ENCODE measurements at regions not wholly inside any gene's neighbourhood (a gene's known extent, or its start where the extent isn't known, plus 50 kb on each side); places are given as distances from the start of the nearest gene placed in this dataset.

DNA sequence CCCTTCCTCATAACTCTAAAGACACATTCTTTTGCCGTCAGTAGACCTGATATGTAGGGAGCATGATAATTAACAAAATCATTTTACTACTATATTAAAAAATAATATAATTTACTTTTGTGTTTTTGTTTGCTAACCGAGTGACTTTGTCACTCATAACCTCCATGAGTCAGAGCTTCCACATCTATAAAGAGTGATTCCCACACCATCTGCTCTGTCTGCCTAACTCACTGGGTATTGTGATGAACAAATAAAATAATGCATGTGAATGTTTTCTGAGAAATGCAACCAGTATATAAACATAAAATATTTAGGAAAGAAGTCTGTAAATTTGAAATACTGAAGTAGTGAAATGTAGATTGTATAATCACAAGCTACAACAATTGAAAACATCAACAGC is 123.4 kb upstream of the DSEL start:
- H3K27ac Mint-ChIP-seq, result no peak overlapping the region
- H3K9me3 Mint-ChIP-seq, result peaks cover 0 to 3% (median 0%) of the 10 kb centered on the region in 3 donors
- no peak overlapping the region for H3K4me3 Mint-ChIP-seq

DNA sequence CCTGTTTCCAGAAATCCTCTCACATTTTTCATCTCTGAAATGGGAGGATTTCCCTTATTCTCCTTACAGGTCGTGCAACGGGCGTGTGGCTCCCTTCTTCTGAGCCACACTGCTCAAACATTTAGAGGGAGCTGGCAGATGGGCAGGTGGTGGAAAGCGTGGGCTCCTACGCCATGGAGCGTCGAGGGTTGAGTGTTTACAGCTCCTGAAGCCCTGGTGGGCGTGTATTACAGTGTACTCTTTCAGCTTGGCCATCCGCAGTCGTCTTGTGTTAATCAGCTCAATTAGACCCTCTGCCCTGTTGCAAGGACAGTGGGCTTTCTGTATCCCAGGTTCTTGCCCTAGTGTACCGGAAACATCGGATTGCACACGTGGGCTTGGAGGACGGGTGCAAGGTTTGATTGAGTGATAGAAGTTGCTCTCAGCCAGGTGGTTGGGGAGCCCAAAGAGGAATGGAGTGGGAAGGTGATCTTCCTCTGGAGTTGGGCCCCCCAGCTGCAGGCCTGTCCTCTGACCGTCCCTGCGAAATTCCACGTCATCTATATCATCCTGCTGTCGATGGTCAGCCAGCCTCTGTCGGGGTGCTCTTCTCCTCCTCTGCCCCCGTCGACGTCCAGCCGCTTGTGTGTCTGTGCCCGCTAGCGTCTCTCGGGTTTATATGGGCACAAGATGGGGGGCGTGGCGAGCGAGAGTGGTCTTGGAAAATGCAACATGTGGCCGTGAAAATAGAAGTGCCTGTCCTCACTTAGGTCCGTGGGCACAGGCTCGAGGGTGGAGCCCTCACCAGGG is 120.3 kb upstream of the DSEL start:
- H3K4me3 Mint-ChIP-seq, result no peak overlapping the region
- H3K27ac Mint-ChIP-seq, result no peak overlapping the region
- no peaks in the 10 kb centered on the region for H3K4me1 Mint-ChIP-seq
- peaks cover 1% of the 10 kb centered on the region for H3K36me3 Mint-ChIP-seq
- peaks cover 0 to 3% (median 1%) of the 10 kb centered on the region in 3 donors for H3K9me3 Mint-ChIP-seq
- peaks cover 2% of the 10 kb centered on the region for H3K27me3 Mint-ChIP-seq

More for the DNA sequence above, 123.4 kb upstream of the DSEL start:
- no peaks in the 10 kb centered on the region for H3K4me1 Mint-ChIP-seq
- H3K36me3 Mint-ChIP-seq, result peaks cover 1% of the 10 kb centered on the region
- H3K27me3 Mint-ChIP-seq, result peaks cover 2% of the 10 kb centered on the region

DNA sequence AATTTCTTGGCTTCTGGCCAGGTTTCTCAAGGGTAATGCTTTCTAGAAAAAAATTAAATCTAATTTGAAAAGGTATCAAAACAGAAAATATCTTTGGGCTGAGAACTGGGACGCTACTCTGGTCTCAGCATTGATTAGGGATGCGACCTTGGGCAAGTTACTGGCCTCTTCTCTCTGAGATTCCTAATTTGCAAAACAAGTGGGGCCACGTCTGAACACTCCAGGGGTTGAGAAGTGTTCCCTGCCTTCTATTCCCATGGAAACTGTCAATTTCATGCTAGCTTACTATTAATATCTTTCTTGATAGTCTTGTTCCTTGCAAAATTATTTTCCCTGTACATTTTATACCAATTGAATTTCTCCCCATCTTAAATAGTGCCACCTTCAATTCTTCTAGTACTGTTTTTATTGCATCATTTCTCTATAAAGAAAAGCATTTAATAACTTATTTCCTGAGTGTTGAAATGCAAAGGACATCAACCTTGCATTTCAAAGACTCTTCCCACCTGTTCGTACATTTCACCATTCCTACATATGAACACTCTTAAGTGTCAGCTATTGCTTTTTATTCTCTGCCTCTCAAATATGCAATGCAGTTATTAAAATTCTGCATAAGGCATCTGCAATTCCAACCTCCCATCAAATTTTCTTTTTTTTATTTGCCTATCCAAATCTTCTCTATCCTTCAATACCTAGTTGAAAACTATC is 118.3 kb upstream of the DSEL start:
- Mint-ChIP-seq H3K9me3 (peaks cover 0 to 3% (median 1%) of the 10 kb centered on the region in 3 donors), H3K4me3 (no peak overlapping the region), H3K27me3 (no peaks in the 10 kb centered on the region), H3K27ac (no peak overlapping the region), H3K36me3 (no peaks in the 10 kb centered on the region), H3K4me1 (no peaks in the 10 kb centered on the region)

DNA sequence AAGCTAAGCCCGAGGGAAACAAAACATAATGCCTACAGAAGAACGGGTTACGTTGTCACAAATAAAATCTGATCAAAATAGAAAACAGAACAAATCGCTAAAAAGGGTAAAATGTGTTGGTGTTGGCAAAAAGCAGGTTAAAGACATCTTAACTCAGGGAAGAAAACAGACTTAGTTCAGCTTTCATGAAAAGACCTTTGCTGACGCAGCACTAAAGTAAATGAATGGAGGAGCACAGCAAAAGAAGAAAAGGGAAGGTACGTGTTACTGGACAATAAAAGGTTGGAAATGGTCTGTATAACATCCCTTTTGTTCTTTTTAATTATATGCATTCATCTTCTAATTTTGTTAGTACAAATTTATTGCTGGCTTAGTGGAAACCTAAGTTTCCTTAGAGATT is 117.4 kb upstream of the DSEL start:
- H3K27me3 Mint-ChIP-seq, result no peaks in the 10 kb centered on the region
- H3K27ac Mint-ChIP-seq, result no peak overlapping the region
- no peak overlapping the region for H3K4me3 Mint-ChIP-seq
- no peaks in the 10 kb centered on the region for H3K4me1 Mint-ChIP-seq
- peaks cover 0 to 3% (median 1%) of the 10 kb centered on the region in 3 donors for H3K9me3 Mint-ChIP-seq
- H3K36me3 Mint-ChIP-seq, result no peaks in the 10 kb centered on the region

DNA sequence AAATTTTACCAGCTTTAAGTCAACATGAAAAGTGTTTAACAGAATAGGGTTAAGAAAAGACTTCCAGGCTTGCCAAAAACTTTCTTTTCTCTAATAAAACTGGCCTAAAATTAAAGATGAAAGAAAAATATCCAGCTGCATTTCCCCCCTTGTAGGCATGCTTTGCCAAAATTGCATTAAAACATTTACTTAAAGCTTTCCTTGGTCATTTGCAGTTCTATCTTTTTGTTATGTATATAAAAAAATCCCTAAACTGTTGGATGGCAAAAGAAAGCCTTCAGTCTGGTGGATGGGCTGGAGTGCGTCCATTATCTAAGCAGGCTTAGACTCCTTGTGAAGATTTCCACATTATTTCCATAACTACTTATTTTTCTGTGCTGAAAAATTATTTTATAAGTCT is 105.4 kb upstream of the DSEL start:
- no peaks in the 10 kb centered on the region for H3K27me3 Mint-ChIP-seq
- H3K27ac Mint-ChIP-seq, result no peak overlapping the region
- H3K36me3 Mint-ChIP-seq, result no peaks in the 10 kb centered on the region
- H3K9me3 Mint-ChIP-seq, result peaks cover 0 to 2% (median 0%) of the 10 kb centered on the region in 3 donors
- H3K4me1 Mint-ChIP-seq, result no peaks in the 10 kb centered on the region
- H3K4me3 Mint-ChIP-seq, result no peak overlapping the region

DNA sequence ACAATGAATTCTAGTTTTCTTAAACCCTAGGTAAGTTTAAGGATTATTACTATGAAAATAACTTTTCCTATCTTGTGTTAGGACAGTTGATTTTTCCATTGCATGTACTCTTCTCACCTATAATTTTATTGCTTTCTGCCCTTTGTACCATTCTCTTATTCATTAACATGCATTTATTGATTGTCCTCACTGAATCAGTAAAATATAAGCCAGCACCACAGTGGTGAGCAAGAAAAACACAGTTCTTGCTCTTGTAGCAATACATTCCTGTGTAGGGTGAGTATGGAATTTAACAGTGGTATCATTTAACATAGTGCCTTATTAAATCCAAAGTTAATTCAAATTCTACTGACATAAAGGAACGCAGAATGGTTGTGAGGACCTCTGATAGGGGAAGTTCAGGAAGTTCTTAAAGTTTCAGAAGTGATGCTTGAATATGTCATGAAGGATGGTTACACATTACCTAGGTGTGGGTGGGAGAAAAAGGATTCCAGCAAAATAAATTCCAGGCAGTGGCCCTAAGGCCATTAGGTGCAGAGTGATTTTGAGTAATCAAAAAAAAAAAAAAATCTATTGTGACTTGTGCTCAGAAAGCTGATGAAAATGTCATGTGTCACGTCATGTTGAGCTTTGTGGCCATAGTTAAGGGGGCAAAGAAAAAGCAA is 104.7 kb upstream of the DSEL start:
- H3K9me3 Mint-ChIP-seq, result peaks cover 0 to 2% (median 0%) of the 10 kb centered on the region in 3 donors
- no peaks in the 10 kb centered on the region for H3K27me3 Mint-ChIP-seq
- no peak overlapping the region for H3K27ac Mint-ChIP-seq
- H3K36me3 Mint-ChIP-seq, result no peaks in the 10 kb centered on the region
- no peak overlapping the region for H3K4me3 Mint-ChIP-seq
- no peaks in the 10 kb centered on the region for H3K4me1 Mint-ChIP-seq

DNA sequence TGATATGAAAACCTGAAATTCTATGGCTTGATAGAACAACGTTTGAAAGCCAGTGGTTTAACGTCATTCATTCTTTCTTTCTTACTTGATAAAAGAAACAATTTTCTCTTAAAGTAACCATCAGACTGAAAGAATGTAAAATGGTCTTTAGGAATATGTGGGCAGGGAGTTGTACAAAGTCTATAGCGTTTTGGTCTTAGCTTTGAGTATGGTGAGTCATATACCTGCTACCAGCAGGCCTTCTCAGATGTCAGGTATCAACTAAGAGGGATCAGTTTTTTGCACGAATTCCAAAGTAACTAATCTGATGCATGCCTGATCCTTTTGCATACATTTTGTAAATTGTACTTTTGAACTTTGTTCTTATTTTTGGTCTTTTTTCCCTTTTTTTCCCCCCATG is 101.5 kb upstream of the DSEL start:
- H3K9me3 Mint-ChIP-seq, result peaks cover 0 to 2% (median 2%) of the 10 kb centered on the region in 3 donors
- H3K4me1 Mint-ChIP-seq, result no peaks in the 10 kb centered on the region
- no peaks in the 10 kb centered on the region for H3K27me3 Mint-ChIP-seq
- H3K36me3 Mint-ChIP-seq, result no peaks in the 10 kb centered on the region
- H3K27ac Mint-ChIP-seq, result no peak overlapping the region
- H3K4me3 Mint-ChIP-seq, result no peak overlapping the region

DNA sequence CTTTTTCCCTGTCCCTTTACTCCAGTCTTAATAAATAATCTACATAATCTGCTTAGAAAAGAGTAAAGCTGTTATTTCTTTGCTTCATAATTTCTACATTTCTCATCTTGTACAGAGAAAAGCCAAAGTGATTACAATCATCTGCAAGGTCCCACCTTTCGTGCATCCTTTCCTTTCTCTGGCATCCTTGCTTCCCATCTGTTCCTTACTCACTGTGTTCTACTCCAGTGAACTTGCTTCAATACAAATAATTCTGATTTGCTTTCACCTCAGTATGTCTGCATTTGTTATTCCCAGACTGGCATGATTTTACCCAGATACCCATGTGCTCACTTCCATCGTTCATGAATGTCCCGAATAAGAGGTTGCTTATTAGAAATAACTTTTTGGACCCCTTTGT is 99.4 kb upstream of the DSEL start:
- no peaks in the 10 kb centered on the region for H3K36me3 Mint-ChIP-seq
- H3K27me3 Mint-ChIP-seq, result no peaks in the 10 kb centered on the region
- peaks cover 0 to 2% (median 0%) of the 10 kb centered on the region in 3 donors for H3K9me3 Mint-ChIP-seq
- no peak overlapping the region for H3K4me3 Mint-ChIP-seq
- no peak overlapping the region for H3K27ac Mint-ChIP-seq
- no peaks in the 10 kb centered on the region for H3K4me1 Mint-ChIP-seq

DNA sequence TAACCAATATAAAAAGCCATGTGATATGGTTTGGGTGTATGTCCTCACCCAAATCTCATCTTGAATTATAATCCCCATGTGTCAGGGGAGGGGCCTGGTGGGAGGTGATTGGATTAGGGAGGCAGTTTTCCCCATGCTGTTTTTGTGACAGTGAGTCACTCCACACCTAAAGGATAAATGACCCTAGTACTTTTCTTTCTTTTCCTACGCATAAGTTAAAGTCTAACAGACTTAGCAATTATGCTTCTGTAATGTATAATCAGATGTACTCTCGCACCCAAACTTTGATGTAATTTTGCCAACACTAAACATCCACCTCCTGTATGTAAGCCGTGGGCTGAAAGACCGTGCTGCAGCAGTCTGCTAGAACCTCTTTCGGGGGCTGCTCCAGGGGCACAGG is 97.2 kb upstream of the DSEL start:
- Mint-ChIP-seq H3K4me1 (no peaks in the 10 kb centered on the region), H3K27ac (no peak overlapping the region), H3K4me3 (no peak overlapping the region), H3K9me3 (peaks cover 0 to 2% (median 0%) of the 10 kb centered on the region in 3 donors), H3K27me3 (no peaks in the 10 kb centered on the region), H3K36me3 (no peaks in the 10 kb centered on the region)

DNA sequence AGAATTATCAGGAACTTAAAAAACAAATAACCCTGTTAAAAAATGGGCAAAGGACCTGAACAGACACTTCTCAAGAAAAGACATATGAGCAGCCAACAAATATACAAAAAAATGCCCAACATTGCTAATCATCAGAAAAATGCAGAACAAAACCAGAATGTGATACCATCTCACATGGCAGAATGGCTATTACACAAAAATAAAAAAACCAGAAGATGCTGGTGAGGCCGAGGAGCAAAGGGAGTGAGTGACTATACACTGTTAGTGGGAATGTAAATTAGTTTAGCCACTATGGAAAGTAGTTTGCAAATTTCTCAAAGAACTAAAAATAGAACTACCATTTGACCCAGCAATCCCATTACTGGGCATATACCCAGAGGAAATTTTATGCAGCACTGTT is 95.8 kb upstream of the DSEL start:
- no peak overlapping the region for H3K4me3 Mint-ChIP-seq
- no peaks in the 10 kb centered on the region for H3K27me3 Mint-ChIP-seq
- H3K4me1 Mint-ChIP-seq, result no peaks in the 10 kb centered on the region
- H3K27ac Mint-ChIP-seq, result no peak overlapping the region
- no peaks in the 10 kb centered on the region for H3K36me3 Mint-ChIP-seq
- peaks cover 0 to 2% (median 0%) of the 10 kb centered on the region in 3 donors for H3K9me3 Mint-ChIP-seq

DNA sequence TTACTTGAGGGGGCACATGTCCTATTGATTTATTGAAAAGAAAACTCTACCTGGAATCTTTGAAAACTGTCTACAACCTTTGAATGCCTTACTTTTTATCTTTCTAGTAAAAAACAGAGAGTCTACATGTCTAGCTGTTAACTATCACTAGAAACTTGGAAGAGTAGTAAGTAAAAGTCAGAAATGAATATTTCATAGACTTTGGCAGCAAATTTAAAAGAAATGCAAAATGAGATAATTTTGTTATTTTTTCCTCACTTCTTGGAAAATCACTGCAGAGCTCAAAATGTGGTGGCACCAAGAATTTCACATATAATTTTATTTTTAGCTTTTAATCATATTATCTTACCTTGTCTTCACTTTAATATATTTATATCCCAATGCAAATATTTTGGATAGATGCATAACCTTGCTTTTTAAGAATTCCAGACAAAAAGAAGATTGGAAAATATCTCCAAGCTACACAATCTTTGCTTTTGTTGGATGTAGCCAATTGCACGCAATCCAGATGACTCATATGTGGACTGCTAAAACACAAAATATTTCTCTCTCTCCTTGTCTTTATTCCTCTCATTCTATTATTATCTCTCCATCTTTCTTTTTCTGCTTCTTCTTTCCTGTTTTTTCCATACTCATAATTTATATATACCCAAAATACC is 92.2 kb upstream of the DSEL start:
- peaks cover 2% of the 10 kb centered on the region for H3K36me3 Mint-ChIP-seq
- no peaks in the 10 kb centered on the region for H3K27me3 Mint-ChIP-seq
- H3K4me3 Mint-ChIP-seq, result no peak overlapping the region
- no peaks in the 10 kb centered on the region for H3K4me1 Mint-ChIP-seq
- peaks cover 0 to 3% (median 2%) of the 10 kb centered on the region in 3 donors for H3K9me3 Mint-ChIP-seq
- no peak overlapping the region for H3K27ac Mint-ChIP-seq

DNA sequence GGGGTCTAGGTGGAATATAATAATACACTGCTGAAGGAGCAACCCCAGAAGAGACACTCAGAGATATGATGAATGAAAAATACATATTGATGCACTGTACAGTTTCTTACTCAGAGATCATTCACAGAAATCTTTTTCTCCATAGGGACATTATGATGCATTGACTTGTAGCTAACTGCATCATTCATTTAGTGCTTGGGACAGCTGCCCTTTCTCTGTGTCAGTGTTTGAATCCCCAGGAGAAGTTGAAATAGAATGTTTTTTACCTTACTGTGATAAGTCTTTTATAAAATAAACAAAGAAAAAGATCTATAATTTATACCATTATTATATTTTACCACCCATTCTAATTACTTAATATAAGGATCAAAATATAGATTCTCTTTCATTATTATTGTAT is 91.7 kb upstream of the DSEL start:
- Mint-ChIP-seq H3K27ac (no peak overlapping the region), H3K9me3 (peaks cover 0 to 2% (median 1%) of the 10 kb centered on the region in 3 donors), H3K4me3 (no peak overlapping the region), H3K36me3 (peaks cover 2% of the 10 kb centered on the region), H3K27me3 (no peaks in the 10 kb centered on the region), H3K4me1 (no peaks in the 10 kb centered on the region)

DNA sequence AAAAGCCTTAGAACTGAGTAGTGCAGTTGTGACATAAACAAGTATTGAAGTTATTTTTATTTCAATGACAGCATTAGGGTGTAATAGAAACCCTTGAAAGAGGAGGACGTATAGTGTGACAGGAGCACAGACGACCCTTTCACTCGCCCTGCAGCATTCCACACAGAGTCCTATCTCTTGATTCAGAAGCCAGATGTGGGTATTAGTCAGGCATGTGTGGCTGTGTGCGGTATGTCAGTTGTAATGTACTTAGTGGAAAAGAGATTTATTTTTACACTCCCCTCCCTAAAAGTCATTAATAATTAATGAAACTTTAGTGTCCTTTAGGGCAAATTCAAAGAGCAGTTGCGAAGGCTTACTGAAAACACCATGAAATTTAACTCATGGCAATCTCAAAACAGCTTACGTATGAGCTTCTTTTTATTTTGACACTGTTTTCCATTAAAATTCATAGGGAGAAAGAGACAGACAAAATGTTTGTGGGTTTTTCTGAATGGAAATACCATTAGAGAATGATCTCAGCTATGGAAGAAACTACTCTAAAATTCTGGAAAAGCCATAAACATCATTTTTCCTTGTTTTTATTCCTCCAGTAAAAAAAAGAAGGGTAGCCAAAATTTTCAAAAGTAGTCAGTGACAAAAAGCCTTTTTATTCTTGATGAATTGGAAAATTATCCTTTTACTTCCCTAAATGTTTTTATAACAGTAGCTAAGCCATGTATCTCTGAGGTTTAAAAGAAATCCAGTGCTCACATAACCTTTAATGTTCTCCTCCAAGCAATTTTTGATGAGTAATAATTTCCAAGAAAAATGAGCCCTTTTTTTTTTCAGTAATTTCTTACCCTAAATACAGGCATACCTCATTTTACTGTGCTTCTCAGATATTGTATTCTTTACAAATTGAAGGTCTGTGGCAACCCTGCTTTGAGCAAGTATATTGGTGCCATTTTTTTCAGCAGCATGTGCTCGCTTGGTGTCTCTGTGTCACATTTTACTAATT is 84.0 kb upstream of the DSEL start:
- H3K4me3 Mint-ChIP-seq, result no peak overlapping the region

DNA sequence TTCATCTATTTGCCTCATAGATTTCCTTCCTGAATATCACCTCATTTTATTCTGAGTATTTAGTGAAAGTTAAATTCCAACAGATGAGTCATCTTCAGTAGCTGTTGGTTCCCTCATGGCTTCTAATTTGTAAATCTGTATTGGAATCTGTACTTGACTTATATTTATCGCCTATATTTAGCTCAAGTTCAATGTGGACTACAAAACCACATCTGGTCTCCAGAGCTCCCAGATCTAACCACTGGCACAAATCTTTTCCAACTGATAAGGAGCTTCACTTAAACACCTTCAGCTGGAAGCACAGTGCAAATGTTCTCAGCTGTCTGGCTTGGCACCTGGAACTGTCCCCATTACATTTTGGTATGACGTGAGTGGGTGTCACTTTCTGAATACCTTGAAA is 82.8 kb upstream of the DSEL start:
- H3K9me3 Mint-ChIP-seq, result peaks cover 1 to 10% (median 9%) of the 10 kb centered on the region in 3 donors
- no peak overlapping the region for H3K27ac Mint-ChIP-seq
- peaks cover 2 to 5% (median 4%) of the 10 kb centered on the region in 3 donors for H3K4me1 Mint-ChIP-seq
- H3K36me3 Mint-ChIP-seq, result peaks cover 2% of the 10 kb centered on the region
- H3K4me3 Mint-ChIP-seq, result no peak overlapping the region
- no peaks in the 10 kb centered on the region for H3K27me3 Mint-ChIP-seq

More for the DNA sequence above, 84.0 kb upstream of the DSEL start:
- Mint-ChIP-seq H3K27me3 (no peaks in the 10 kb centered on the region), H3K4me1 (peaks cover 2 to 5% (median 4%) of the 10 kb centered on the region in 3 donors), H3K9me3 (peaks cover 0 to 4% (median 3%) of the 10 kb centered on the region in 3 donors), H3K36me3 (peaks cover 3% of the 10 kb centered on the region), H3K27ac (no peak overlapping the region)
